ENCODE measurements at regions not wholly inside any gene's neighbourhood (a gene's known extent, or its start where the extent isn't known, plus 50 kb on each side); places are given as distances from the start of the nearest gene placed in this dataset.
"Not testable (repeated sequence)": the region's sequence is repeated elsewhere in the genome, so short reads cannot be mapped to it uniquely, and the experiment has no call there.

DNA sequence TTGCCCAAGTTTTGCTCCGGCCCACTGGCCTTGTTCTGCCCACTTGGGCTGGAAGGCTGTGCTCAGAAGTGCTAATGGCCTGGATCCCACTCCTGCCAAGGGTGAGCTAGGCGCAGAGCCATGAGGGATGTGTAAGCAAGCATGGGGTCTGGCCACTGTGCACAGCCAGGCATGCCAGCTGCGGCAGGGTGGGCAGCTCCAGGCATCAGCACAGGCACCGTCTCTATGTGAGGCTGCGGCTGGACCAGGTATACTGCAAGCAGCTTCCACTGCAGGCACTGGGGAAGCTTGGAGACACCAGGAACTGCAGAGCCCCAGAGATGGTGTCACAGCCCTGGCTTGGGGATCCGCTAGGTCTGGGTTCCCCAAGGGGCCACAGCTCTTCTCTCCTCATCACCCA lies 264.9 kb downstream of the LRIG3 start:
- no peak for DNase-seq (ENCODE audit: low spot score)

DNA sequence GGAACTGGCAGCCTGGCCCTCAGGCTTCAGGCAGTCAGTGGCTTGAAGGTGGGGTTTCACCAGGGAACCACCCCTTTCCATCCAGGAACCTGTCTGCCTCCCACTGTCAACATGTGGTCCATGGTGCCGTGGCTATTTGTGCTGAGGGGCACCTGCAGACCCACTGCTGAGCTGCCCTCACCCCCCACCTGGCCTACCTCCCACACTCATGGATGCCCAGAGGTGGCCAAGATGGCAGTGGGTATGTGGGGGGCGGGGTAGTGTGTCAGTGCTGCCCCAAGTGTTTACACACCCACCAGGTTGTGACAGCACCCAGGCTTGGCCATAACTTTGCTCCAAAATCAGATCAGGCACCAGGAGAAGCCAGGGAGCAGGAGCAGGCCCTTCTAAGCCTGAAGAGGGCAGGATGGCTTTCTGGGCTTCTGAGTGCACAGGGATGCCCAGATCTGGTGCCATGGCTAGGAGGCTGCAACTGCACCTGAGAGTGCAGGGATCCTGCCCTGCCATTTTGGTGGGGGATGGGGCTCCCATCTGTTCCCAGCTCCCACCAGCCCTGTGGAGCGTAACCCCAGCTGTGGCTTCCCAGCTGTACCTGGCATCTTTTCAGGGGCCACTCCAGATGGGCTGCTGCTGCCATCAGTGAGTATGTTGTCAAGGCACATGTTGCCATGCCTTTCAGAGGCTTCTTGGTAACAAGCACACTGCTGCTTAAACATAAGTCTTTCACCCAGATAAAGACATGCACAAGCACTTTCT lies 263.9 kb downstream of the LRIG3 start:
- no peak for DNase-seq (ENCODE audit: low spot score)

DNA sequence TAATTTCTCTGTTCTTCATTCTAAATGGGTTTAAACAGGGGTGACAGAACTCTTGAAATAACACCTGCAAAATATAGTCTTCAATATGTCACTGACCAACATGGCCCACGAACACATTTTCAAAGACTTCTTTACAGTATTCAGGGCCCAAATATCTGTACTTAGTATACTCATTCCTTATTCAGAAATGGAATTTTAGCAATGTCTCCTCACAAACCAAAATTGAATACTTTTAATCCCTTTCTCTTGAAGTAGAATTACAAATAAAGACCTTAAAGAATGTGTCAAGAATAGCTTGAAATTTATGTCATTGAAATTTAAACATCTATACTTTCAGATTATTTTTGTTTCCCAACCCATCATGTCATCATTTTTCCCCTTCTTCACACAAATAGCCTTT lies 263.1 kb downstream of the LRIG3 start:
- no peak for DNase-seq (ENCODE audit: low spot score)

DNA sequence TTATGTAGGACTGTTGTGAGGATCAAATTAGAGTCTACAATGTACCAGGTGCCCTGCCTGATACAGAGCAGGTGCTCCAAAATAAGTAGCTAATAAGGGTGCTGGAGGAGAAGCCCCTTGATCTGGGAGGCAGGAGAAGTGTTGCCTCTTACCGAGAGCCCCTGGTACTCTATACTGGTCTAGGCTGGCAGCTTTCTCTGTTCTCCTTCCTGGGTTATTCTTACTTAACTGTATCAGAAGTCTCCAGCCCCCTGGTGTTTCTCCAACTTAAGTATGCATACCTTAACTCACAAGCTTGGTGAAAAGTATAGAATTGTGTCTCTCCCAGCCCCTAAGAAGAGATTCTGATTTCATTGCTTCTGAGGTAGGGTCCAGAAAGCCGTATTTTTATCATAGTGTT lies 254.9 kb downstream of the LRIG3 start:
- DNase-seq (ENCODE audit: low spot score) = no peak

DNA sequence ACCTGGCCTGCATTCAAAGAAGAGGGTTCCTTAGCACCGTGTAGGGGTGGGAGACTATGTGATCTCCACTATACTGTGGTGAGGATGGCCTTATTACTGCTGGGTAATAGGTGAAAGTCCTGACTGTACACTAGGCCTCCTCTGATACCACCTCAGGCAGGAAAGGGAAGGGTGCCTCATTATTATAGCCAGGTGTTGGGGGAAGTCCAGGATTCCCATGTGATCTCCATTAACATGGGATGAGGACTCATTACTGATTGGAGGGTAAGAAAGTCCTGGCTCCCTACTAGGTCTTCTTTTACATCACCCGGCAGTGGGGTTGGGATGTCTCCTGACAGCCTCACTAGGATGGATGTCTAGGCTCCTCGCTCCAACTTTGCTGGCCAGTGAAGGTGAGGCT lies 252.1 kb downstream of the LRIG3 start:
- DNase-seq (ENCODE audit: low spot score) = no peak

DNA sequence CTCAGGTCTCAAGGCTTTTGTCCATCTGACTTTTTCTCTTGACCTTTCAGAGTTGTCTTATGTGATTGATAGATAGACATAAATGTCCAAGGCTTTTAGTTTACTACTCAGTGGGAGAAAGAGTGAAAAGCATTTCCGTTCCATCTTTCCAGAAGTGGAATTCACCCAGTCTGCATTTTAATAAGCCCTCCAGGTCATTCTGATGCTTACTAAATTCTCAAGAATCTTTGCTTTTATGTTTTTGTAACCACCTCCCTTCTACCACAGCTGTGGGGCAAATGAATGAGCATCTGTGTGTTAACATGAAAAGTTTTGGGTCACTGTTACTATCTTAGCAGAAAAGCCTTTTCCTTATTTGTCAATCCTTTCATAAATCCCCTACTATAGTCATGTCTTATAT lies 251.4 kb downstream of the LRIG3 start:
- DNase-seq (ENCODE audit: low spot score) = no peak

DNA sequence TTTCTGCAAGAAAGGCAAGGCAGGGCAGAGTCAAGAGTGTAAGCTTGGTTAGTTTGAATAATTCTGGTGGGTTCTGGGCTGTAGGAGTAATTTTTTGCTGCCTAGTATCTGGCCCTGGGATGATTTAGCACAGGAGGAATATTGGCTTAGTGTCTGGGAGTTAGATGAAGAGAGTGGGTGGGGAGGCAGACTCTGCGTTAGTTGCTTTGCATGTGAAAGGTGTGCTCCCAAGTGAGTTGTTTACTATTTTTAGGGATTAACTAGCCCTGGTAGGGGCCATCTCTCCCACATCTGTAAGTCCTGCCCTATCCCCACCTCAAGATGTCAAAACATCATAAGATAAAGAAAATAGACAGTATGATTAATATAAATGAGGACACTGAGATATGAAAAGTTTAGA lies 249.7 kb downstream of the LRIG3 start:
- no peak for DNase-seq (ENCODE audit: low spot score)

DNA sequence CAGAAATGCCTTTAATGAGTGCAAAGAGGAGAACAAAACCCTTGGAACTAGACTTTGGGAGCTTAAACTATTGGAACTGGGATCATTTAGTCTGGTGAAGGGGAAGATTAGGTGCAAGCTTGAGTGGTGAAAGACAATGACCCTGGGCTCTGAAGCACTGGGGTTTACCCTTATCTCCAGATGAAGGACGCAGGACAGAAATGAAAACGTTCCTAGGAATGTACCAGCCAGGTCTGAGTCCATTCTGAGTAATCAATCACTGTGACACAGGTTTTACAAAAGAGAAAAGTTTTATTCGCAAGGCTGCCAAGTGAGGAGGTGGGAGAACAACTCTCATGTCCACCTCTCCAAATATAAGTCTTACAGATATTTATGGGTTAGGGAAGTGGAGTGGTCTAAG lies 249.1 kb downstream of the LRIG3 start:
- no peak for DNase-seq (ENCODE audit: low spot score)

DNA sequence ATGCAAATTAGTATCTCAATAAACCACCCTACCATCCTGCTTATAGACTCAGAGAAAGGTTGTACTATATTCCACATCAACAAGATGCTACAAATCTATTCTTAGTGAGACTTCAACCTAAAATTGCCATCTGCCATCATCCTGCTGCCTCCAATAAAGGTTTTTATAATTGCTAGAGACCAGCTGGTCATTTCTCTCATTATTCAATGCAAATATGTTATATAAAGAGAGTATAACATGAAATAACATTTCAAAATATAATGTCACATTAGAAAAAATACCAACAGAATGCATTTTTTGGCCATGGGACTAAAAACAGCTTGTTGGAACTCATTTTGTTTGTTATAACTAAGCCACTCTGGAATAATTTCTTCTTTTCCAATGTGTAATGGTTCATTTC lies 247.3 kb downstream of the LRIG3 start:
- DNase-seq (ENCODE audit: low spot score) = no peak

DNA sequence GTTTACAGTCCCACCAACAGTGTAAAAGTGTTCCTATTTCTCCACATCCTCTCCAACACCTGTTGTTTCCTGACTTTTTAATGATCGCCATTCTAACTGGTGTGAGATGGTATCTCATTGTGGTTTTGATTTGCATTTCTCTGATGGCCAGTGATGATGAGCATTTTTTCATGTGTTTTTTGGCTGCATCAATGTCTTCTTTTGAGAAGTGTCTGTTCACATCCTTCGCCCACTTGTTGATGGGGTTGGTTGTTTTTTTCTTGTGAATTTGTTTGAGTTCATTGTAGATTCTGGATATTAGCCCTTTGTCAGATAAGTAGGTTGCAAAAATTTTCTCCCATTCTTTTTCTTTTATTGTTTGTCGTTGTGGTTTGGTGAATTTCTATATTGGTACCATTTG lies 242.5 kb downstream of the LRIG3 start:
- not testable (repeated sequence) for DNase-seq (ENCODE audit: low spot score)

DNA sequence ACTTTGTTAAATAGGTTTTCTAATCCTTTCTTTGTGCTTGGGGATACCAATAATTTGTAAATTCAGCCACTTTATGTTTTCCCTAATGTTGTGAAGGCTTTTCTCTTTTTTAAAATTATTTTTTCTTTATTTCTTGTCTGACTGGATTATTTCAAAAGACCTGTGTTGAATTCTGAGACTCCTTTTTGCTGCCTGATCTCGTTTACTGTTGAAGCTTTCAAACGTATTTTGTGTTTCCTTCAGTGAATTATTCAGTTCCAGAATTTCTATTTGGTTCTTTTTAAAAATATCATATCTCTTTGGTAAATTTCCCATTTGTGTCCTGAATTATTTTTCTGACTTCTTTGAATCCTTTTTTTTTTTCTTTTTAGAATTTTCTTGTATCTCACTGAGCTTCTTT lies 241.6 kb downstream of the LRIG3 start:
- DNase-seq (ENCODE audit: low spot score) = no peak

DNA sequence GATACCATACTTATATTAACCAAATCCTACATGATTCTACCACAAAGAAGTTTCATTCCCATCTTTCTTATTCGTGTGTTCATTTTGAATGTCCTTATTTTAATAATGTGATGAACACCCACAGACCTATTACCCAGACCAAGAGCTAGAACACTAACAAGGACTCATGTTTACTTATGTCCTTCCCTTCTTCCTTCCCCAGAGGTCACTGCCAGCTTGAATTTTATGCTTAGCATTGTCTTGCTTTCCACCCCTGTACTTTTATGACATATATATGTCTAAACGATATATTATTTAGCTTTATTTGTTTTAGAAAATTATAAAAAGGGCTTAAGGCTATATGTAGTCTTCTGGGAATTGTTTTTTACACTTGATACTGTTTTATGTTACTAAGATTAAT lies 238.6 kb downstream of the LRIG3 start:
- no peak for DNase-seq (ENCODE audit: low spot score)

DNA sequence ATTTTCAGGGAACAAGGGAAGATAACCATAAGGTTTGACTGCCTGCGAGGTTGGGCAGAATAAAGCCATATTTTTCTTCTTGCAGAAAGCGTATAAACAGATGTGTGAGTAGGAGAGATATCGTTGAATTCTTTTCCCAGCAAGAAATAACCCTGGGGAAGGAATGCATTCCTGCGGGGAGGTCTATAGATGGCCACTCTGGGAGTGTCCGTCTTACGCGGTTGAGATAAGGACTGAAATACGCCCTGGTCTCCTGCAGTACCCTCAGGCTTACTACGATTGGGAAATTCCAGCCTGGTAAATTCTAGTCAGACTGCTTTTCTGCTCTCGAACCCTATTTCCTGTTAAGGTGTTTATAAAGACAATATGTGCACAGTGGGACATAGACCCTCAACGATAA lies 225.0 kb downstream of the LRIG3 start:
- no peak for DNase-seq (ENCODE audit: low spot score)

DNA sequence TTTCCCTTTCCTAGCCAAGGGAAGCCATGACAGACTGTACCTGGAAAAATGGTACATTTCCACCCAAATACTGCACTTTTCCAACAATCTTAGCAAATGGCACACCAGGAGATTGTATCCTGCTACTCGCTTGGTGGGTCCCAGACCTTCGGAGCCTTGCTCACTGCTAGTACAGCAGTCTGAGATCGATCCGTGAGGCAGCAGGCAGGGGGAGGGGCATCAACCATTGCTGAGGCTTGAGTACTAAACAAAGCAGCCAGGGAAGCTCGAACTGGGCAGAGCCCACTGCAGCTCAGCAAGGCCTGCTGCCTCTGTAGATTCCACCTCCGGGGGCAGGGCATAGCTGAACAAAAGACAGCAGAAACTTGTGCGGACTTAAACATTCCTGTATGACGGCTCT lies 218.8 kb downstream of the LRIG3 start:
- no peak for DNase-seq (ENCODE audit: low spot score)

DNA sequence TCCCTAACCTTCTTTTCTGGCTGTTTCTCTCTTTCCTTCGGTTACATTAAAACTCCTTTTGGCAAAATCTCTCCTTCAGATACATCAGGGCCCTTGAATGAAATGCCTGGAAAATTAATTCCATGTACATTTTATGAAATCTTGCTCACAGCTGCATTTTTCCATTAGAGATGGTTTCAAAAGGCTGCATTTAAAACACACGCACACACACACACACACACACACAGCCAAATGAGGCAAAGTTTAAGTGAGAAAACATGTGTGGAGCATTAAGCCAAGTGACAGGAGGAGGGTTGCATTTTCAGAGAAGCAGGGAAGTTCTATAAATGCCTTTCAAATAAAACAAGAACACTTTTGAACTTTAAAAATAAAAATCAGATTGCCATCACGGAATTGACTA lies 216.4 kb downstream of the LRIG3 start:
- no peak for DNase-seq (ENCODE audit: low spot score)

DNA sequence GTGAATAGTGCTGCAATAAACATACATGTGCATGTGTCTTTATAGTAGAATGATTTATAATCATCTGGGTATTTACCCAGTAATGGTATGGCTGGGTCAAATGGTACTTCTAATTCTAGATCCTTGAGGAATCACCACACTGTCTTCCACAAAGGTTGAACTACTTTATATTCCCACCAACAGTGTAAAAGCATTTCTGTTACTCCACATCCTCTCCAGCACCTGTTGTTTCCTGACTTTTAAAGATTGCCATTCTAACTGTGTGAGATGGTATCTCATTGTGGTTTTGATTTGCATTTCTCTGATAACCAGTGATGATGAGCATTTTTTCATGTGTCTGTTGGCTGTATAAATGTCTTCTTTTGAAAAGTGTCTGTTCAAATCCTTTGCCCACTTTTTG lies 215.5 kb downstream of the LRIG3 start:
- not testable (repeated sequence) for DNase-seq (ENCODE audit: low spot score)

DNA sequence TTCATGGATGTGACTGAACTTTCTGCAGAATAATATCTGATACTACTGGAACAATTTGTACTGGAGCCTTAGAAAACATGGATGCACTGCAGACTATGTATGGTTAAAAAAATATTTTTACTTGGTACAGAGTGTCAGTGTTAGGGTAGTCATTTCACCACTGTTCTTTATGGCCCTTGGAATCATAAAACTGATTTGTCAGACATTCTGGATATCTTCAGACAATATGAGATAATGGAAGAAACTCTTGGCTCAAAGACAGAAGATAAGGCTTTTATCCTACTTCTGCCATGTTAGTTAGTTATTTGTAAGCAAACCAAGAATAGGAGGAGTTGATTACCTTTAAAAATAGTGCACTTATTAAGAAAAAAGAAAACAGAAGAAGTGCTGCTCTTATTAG lies 209.4 kb downstream of the LRIG3 start:
- no peak for DNase-seq (ENCODE audit: low spot score)

DNA sequence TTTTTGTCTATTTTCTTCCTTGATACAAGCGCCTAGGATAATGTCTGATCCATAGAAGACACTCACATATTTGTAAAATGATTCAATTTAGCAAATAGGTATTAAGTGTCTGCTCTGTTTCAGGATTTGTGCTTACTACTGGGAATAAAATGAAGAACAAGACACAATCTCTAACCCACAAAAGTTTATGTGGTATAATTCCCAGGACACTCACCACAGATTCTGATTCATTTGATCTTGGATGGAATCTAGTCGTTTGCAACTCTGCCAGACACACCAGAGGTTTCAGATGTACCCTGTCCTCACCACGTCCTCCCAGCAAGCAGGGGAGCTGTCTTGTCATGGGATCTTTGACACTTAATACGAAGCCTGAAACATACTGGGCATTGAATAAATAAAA lies 208.3 kb downstream of the LRIG3 start:
- no peak for DNase-seq (ENCODE audit: low spot score)

DNA sequence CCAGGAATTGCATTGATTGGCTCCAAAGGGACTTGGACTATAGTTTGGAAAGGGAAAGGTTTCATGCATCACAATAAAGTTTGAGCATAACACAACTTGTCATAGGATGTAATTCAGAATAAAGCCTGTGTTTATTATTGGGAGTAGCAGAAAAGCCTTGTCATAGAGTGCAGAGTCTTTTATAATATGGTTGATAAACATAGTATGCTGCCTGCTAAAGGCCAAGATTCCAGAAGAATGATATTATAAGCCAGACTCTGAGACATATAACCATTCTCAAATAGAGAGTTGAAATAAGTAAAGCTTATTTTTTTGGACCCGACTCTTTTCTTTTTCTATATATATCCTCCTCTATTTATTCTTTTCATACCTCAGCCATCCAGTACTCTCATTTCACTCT lies 207.3 kb downstream of the LRIG3 start:
- DNase-seq (ENCODE audit: low spot score) = no peak

DNA sequence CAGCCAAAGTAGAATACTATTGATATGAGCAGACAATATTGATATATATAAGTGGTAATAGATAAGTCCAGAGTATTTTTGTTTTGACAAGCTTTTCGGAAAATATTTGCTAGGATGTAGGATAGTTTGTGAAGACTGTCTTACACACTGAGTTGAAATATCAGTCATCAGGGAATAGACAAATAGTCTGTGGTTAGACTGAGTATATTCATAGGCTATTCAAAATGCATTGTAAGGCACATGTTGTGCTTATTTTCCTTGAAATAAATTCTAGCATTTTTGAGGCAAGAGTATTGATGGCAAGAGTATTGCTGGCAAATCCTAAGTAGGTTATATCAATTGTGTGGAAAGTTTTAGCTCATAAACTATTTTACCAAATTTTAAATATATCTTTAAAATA lies 201.1 kb downstream of the LRIG3 start:
- DNase-seq (ENCODE audit: low spot score) = no peak

DNA sequence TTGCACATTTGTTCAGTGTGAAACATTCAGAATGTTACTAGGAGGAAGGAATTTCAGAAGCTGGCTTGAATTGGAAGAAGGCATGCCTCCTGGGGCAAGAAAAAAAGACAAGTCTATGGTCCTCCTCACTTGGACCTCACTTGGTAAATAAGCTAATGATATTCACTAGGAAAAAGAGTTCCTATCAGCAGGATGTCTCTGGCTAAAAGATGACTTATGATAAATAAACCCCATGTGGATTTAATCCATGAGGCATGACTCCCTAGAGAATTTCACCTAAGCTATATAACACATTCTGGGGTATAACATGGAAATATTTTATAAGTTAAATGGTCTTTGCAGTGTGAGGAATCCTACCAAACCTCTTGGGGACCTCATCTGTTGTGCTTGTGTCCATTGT lies 199.9 kb downstream of the LRIG3 start:
- DNase-seq (ENCODE audit: low spot score) = no peak

DNA sequence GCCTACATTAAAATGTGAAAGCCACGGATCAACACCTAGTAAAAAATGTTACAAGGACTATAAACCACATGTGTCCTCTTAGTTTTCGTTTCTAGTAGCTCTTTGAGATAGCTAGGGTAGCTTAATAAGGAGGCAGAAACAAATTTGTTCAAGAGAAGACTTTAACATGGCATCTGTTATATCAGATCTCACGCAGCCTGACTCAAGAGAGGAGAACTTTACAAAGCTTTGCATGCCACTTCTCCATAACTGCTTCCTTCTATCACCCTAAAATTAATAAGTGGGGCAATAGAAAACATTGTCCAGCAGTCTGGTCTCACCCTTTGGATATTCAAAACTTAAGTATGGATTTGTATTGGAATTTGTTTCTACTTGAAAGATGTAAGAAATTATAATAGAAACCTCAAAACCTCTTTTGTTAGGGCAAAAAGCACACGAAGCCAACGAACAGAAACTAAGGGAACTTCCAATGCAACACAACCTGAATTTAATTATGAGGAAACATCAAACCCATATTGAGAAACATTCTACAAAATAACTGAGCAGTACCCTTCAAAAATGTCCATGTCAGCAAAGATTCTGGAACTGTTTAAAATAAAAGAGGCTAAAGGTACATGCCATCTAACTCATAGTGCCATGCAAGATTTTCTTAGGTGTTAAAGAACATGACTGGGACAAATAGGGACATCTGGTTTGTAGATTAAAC lies 194.8 kb downstream of the LRIG3 start:
- DNase-seq (ENCODE audit: low spot score) = no peak

DNA sequence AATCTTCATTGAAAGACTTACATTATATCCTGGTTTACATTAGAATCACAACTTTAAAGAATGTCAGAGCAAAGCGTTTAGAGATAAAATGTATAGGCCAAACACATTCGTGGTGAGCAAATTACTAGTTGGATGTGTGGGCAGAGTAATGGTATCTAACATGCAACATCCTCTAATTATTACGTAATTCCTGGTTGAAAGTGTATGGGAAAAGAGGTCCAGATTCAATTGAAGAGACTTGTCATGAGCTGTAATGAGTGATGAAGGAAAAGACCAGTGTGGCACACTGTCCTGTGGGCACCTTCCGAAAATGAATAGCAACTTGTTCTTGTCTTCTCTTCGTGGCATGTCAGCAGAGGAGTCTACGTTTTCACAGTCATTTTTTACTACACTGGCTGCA lies 192.8 kb downstream of the LRIG3 start:
- no peak for DNase-seq (ENCODE audit: low spot score)

DNA sequence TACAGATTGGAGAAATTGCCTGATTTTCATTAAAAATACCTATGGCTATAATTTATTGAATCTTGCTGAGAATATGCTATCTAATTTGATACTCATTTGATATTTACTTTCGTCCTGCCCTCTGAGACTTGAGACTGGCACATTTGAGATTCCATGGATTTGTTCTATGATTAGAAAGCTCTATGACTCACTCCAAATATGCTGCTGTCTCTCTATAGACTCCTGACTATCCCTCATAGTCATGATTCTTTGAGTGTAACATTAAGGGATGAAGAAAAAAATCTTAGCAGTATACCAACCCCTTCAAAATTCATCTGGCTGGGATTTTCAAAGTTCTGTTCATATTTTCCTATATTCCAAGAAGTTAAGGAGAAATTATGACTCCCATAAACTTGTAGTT lies 191.9 kb downstream of the LRIG3 start:
- DNase-seq (ENCODE audit: low spot score) = no peak

Measured in putamen (tissue), 1 donor.